OCI-LY3 (cell line): ENCODE measurements at regions not wholly inside any gene's neighbourhood (a gene's known extent, or its start where the extent isn't known, plus 50 kb on each side); places are given as distances from the start of the nearest gene placed in this dataset.

Source experiments
- CTCF ChIP-seq: fragments of 200-600, 300-600 bp; sonication (generic); IDR thresholded peaks from 2 replicates; pipeline ENCODE4 v1.5.1; 2014; ENCODE audit warnings: antibody characterized with exemption, low read length, low read depth
- EZH2phosphoT487 ChIP-seq: fragments of 200-600 bp; shearing (Covaris generic); IDR thresholded peaks from 2 replicates; pipeline ENCODE4 v1.6.1; 2018; ENCODE audit warnings: antibody characterized with exemption, mixed run types, low read depth

- TF ChIP-seq CTCF (no peak), EZH2phosphoT487 (no peak)
Observed at GRCh38 chr5:17399931-17400330, 98.1 kb upstream of the TAF11L2 start.
